ENCODE measurements at regions not wholly inside any gene's neighbourhood (a gene's known extent, or its start where the extent isn't known, plus 50 kb on each side); places are given as distances from the start of the nearest gene placed in this dataset.

GRCh38 chr2:172334988-172335387 is 92.4 kb upstream of the ITGA6 start:
- H3K4me1 ChIP-seq (replicated peaks in 1 of 4; ENCODE audit: control insufficient read depth in 3 of 4, insufficient read depth in 4 of 4, low read length in 3 of 4) = no peaks in the 10 kb centered on the region; a peak in 1 of 7 replicates
- no peak for FAIRE-seq
- 91% methylated on average over 4 of the region's 4 CpGs; no CpG with 5 or more reads in 1 of the 2 experiments for WGBS, 2 experiments (ENCODE audit: extremely low coverage in 1 of 2, insufficient coverage in 1 of 2, insufficient read length in 1 of 2, insufficient replicate concordance in 2 of 2, low coverage in 1 of 2, low lambda C conversion rate in 2 of 2, missing lambda C conversion rate in 1 of 2)
- no peak overlapping the region for H4K5ac ChIP-seq (ENCODE audit: insufficient read length, low read depth, low read length)
- H2BK12ac ChIP-seq (ENCODE audit: low read depth, low read length) = no peak overlapping the region
- DNase-seq (ENCODE audit: low read depth in 1 of 2, low spot score in 2 of 2) = no peak
- no peak overlapping the region for H3K4ac ChIP-seq (replicated peaks; ENCODE audit: insufficient read length, low read depth, low read length)
- H3K18ac ChIP-seq (ENCODE audit: extremely low read depth, low read length) = no peak overlapping the region
- H2BK120ac ChIP-seq (replicated peaks; ENCODE audit: low read depth, low read length) = no peak overlapping the region
- no peak overlapping the region for H2BK20ac ChIP-seq (ENCODE audit: low read length)
- H2BK5ac ChIP-seq (ENCODE audit: low read depth, low read length) = no peak overlapping the region
- H3K14ac ChIP-seq (ENCODE audit: insufficient read length) = no peak overlapping the region
- no peak overlapping the region for H2AFZ ChIP-seq (ENCODE audit: low read length)
- H3K23me2 ChIP-seq (ENCODE audit: low read depth, low read length) = no peaks in the 10 kb centered on the region
- H2AK5ac ChIP-seq (ENCODE audit: low read depth, low read length) = no peak overlapping the region
- no peak overlapping the region for H4K91ac ChIP-seq (replicated peaks; ENCODE audit: insufficient read length, low read length)
- no peak overlapping the region for H3K56ac ChIP-seq (replicated peaks; ENCODE audit: insufficient read length, low read depth, low read length)
- no peak overlapping the region; the same call in 1 of the 2 replicates for H4K8ac ChIP-seq (ENCODE audit: extremely low read depth, insufficient read depth, low read length)
- H2BK15ac ChIP-seq (ENCODE audit: low read length) = no peak overlapping the region
- H3K27me3 ChIP-seq (replicated peaks in 1 of 4; ENCODE audit: control insufficient read depth in 3 of 4, extremely low read depth in 1 of 4, insufficient read depth in 3 of 4, low read length in 3 of 4) = no peaks in the 10 kb centered on the region
- no peak overlapping the region for H3K4me2 ChIP-seq (ENCODE audit: insufficient read depth in 1 of 2, low read depth in 2 of 2, low read length in 2 of 2)
- no peaks in the 10 kb centered on the region for H3K79me2 ChIP-seq (ENCODE audit: control insufficient read depth in 1 of 2, insufficient read depth in 2 of 2, low read length in 2 of 2)
- H3K79me1 ChIP-seq (ENCODE audit: low read depth, low read length) = no peaks in the 10 kb centered on the region
- POLR2A ChIA-PET (ENCODE audit: partially characterized antibody) = interaction anchor here (0.6 kb wide), 1 partner anchor 45 kb away, joined by 3 read pairs; no protein-coding TSS in a partner anchor
- H3K9me3 ChIP-seq (ENCODE audit: insufficient read depth in 2 of 2, low read depth in 1 of 2, low read length in 1 of 2) = no peaks in the 10 kb centered on the region
- no peaks in the 10 kb centered on the region for H3K36me3 ChIP-seq (ENCODE audit: control insufficient read depth in 2 of 4, insufficient read depth in 4 of 4, low read length in 3 of 4)
- H3K4me3 ChIP-seq (ENCODE audit: extremely low read depth in 1 of 4, insufficient read depth in 2 of 4, low read depth in 3 of 4, low read length in 4 of 4) = no peak overlapping the region
- H3K23ac ChIP-seq (ENCODE audit: insufficient read length) = no peak overlapping the region
- no peak overlapping the region for H3K27ac ChIP-seq (ENCODE audit: low read depth, low read length)
- no peaks in the 10 kb centered on the region for H4K20me1 ChIP-seq (replicated peaks in 1 of 2; ENCODE audit: control insufficient read depth in 1 of 2, insufficient read depth in 2 of 2, low read length in 2 of 2)
- CTCF ChIA-PET (ENCODE audit: partially characterized antibody) = interaction anchor here (1.1 kb wide), 1 partner anchor 23 kb away, joined by 4 read pairs; no protein-coding TSS in a partner anchor
- no peak overlapping the region for H3K9ac ChIP-seq (replicated peaks in 1 of 4; ENCODE audit: extremely low read depth in 1 of 4, low read depth in 3 of 4, low read length in 3 of 4)
- TF ChIP-seq MAFK (IDR thresholded peaks at IDR 0.05; ENCODE audit: low read depth, low read length) (no peak), PHF8 (conservative IDR thresholded peaks at IDR 0.05; ENCODE audit: low read depth, low read length) (no peak), ATF2 (IDR thresholded peaks at IDR 0.05; ENCODE audit: low read length) (no peak), TCF12 (IDR thresholded peaks at IDR 0.05; ENCODE audit: low read depth, low read length) (no peak), SRF (IDR thresholded peaks at IDR 0.05; ENCODE audit: low read depth, low read length) (no peak), FOSL1 (IDR thresholded peaks at IDR 0.05; ENCODE audit: insufficient read depth, low read depth, low read length) (no peak), BACH1 (IDR thresholded peaks at IDR 0.05; ENCODE audit: low read length) (no peak), MAX (IDR thresholded peaks at IDR 0.05) (peak; percentile 49; the same call in 1 of the 2 replicates), CHD1 (IDR thresholded peaks at IDR 0.05; ENCODE audit: low read depth, low read length) (no peak), CTBP2 (IDR thresholded peaks at IDR 0.05; ENCODE audit: borderline replicate concordance, insufficient read depth, insufficient read length, low read length) (no peak), POLR2A (IDR thresholded peaks at IDR 0.05; ENCODE audit: control extremely low read depth in 1 of 2, low read depth in 2 of 2, low read length in 2 of 2) (no peak), KDM1A (IDR thresholded peaks at IDR 0.05; ENCODE audit: borderline replicate concordance, low read length) (no peak)
